ENCODE measurements at regions not wholly inside any gene's neighbourhood (a gene's known extent, or its start where the extent isn't known, plus 50 kb on each side); places are given as distances from the start of the nearest gene placed in this dataset.

DNA sequence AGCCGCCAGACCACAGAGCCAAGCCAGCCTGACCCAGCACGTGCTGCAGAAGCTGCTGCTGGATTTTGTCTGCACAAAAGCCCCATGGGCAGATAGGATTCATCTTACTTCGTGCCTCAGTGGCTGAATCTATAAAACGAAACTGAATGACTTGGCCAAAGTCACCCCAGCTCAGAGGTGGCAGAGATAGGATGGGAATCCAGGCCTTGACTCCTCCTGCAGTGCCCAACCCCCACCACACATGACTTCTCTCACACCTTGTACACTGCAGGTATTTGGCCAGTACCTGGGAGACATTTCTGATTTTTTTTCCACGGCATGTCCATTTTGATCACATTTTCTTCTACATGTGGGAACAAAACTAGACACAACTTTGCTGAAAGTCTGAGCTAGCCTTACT is 182.1 kb downstream of the ANKRD60 start:
- TF ChIP-seq CTCF (IDR thresholded peaks at IDR 0.05) (no peak), POLR2A (IDR thresholded peaks at IDR 0.05) (no peak)

Measured in uterus (tissue), 2 donors.